Thyroid gland (tissue), 4 donors: ENCODE measurements at regions not wholly inside any gene's neighbourhood (a gene's known extent, or its start where the extent isn't known, plus 50 kb on each side); places are given as distances from the start of the nearest gene placed in this dataset.

Source experiments
- POLR2A ChIP-seq, 2 donors: fragments of 450-650 bp; IDR thresholded peaks; one replicate each; pipeline ENCODE4 v1.6.1; 2017; ENCODE audit warnings: antibody characterized with exemption in 2 of 2, mild to moderate bottlenecking in 2 of 2, moderate library complexity in 1 of 2
- TF ChIP-seq, protein P1 (sequence below), 6 experiments: fragments of 200-600 bp in 3 of 6; fragments of 450-650 bp in 3 of 6; sonication (generic) in 3 of 6; IDR thresholded peaks; one replicate each; pipeline ENCODE4 v1.5.1; 2016 to 2019; ENCODE audit warnings: antibody characterized with exemption in 6 of 6, mild to moderate bottlenecking in 2 of 6, inconsistent platforms in 1 of 6, moderate library complexity in 1 of 6

DNA sequence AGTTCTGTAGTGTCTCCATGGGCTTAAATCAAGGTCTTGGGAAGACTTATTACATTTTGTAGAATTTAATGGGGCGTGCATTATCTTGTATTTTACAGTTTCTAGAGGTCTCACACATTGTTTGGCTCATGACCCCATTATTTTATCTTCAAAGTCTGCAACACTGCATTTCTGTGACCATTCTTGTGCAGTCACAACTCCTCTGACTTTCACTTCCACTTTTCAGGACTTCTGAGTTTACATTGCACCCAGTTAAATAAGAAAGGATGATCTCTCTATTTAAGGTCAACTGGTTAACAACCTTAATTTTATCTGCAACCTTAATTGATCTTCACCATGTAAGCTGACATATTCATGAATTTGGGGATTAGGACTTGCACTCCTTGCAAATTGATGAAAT is 1186.6 kb downstream of the MRPL39 start:
- TF ChIP-seq, protein P1, sequence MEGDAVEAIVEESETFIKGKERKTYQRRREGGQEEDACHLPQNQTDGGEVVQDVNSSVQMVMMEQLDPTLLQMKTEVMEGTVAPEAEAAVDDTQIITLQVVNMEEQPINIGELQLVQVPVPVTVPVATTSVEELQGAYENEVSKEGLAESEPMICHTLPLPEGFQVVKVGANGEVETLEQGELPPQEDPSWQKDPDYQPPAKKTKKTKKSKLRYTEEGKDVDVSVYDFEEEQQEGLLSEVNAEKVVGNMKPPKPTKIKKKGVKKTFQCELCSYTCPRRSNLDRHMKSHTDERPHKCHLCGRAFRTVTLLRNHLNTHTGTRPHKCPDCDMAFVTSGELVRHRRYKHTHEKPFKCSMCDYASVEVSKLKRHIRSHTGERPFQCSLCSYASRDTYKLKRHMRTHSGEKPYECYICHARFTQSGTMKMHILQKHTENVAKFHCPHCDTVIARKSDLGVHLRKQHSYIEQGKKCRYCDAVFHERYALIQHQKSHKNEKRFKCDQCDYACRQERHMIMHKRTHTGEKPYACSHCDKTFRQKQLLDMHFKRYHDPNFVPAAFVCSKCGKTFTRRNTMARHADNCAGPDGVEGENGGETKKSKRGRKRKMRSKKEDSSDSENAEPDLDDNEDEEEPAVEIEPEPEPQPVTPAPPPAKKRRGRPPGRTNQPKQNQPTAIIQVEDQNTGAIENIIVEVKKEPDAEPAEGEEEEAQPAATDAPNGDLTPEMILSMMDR (IDR thresholded peaks at IDR 0.05), result no peak
- no peak for TF ChIP-seq POLR2A (IDR thresholded peaks at IDR 0.05)
